ENCODE measurements at regions not wholly inside any gene's neighbourhood (a gene's known extent, or its start where the extent isn't known, plus 50 kb on each side); places are given as distances from the start of the nearest gene placed in this dataset.
"Not testable (repeated sequence)": the region's sequence is repeated elsewhere in the genome, so short reads cannot be mapped to it uniquely, and the experiment has no call there.

DNA sequence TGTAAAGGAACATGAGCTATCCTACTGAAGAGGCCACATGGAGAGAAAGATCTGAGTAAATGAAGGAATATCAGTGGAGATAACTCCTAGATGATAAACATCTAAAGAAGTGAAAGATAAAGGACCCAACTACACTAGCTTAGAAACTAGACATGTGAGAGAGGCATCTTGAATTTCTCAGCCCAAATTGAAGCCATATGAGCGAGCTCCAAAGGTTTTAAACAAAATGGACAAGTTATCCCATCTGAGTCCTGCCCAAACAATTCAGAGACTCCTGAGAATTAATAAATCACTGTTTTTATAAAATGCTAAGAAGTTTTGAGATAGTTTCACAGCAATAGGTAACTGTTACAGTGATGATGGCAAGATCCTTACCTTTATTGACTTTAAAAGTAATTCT lies 438.9 kb downstream of the NAV3 start:
- DNase-seq = no peak

DNA sequence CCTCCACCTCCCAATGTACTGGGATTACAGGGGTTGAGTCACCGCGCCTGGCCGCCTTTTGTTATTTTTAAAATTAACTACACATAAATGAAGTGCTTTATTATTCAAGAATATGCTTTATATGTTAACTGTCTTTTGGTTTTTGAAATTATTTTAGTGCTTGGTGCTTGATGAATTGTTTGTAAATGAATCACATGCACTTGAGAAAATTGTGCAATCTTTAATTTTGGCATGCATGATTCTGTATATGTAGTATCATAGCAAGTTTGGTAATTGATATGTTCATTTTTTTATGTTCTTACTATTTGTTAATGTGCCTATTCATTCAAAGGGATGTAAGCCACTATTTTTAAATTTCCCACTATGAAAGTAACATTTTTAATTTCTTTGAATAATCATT lies 440.9 kb downstream of the NAV3 start:
- DNase-seq = no peak

- no peak for DNase-seq
These were observed 445.2 kb downstream of the NAV3 start for GRCh38 chr12:78275886-78276285.

GRCh38 chr12:78278706-78279190 lies 448.1 kb downstream of the NAV3 start:
- no peak for DNase-seq

DNA sequence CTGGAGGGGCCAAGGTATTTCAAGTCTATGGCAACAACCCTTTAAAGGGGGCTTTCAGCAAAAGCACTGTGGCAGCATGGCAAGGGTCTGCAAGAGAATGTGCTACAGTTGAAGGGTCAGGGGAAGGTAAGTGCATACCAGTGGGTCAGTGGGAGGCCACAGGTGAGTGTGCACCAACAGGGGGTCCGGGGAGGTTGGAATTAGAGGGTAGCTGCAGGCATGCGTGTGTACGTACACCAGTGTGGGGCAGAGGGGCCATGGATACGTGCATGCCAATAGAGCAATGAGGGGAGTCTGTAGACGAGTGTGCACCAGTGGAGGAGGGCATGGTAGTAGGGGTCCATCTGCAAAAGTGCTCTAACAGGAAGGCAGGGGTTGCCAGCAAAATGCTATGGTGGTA lies 448.9 kb downstream of the NAV3 start:
- no peak for DNase-seq

GRCh38 chr12:78281102-78281501 lies 450.4 kb downstream of the NAV3 start:
- not testable (repeated sequence) for DNase-seq

- DNase-seq = no peak
These were observed 453.7 kb downstream of the NAV3 start for GRCh38 chr12:78284417-78284816.

- DNase-seq = no peak
These were observed 460.1 kb downstream of the NAV3 start for GRCh38 chr12:78290606-78291345.

- no peak for DNase-seq
These were observed 462.5 kb downstream of the NAV3 start for GRCh38 chr12:78293059-78293686.

GRCh38 chr12:78301282-78301681 lies 470.6 kb downstream of the NAV3 start:
- not testable (repeated sequence) for DNase-seq

DNA sequence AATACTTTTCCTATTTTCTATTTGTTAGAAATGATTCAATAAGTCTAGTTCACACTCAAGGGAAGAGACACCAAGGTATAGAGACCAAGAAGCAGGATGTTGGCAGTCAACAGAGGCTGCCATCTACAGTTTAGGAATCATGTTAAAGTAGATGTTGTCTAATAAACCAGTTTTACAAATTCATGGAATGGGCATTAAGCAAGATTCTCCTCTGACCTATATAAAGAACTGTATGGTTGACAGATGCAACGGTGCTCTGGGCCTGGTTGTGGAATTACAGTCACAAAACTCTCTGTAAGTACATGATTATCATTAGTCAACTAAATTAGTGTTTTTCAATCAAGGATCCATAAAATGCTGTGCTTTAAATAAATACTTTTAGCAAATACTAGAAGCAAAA lies 475.1 kb downstream of the NAV3 start:
- no peak for DNase-seq

- DNase-seq = no peak
These were observed 475.5 kb downstream of the NAV3 start for GRCh38 chr12:78306236-78306635.

DNA sequence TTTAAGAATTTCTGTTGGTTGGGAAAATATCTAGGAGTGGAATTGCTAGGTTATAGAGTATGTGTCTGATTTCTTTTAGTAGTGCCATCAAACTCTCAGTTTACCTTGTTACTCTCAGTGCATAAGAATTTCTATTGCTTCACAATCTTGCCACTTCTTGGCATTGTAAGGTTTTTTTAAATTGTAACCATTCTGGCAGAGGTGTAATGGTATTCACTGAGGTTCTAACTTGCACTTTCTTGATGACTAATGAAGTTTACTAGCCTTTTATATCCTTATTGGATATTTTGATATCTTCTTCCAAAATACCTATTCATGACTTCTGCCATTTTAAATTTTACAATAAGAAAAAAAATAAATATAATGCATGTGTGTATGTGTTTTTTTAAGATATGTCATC lies 478.0 kb downstream of the NAV3 start:
- DNase-seq = no peak

GRCh38 chr12:78315028-78315427 lies 484.3 kb downstream of the NAV3 start:
- DNase-seq = peak; percentile 66

GRCh38 chr12:78316136-78316535 lies 485.4 kb downstream of the NAV3 start:
- DNase-seq = no peak

DNA sequence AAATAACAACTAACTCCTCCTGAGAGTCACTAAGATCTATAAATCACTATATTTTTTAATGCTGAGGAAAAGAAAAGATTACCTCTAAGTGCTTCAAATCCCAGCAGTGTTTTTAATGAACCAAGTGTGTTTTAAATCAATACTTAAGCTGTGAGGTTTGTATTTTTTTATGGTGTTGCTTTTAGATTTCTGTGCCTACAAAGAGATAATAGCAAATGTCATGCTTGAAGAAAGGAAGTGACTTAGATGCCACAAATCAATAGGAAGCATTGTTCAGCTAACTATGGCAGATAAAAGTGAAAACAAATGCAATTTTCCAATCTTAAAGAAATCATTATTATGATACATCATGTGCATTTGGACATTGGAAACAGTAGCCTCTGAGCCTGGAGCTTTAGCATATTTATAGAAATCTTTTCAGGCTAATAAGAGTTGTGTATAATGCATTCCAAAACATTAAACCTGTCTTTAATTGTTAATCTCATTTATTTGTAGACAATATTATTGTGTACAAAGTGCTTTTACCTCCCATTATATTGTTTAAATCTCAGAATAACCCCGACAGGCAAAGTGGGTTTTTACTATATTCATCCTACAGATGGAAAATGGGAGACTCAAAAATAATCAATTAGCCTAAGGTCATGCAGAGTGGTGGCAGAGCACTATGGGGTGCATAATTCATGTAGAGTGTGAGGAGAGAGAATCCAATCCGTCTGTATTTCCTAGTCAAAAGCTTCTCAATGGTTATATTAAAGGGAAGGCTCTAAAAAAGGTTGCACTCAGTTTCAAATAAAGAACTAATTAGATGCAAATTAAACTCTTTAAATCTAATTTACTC lies 486.2 kb downstream of the NAV3 start:
- DNase-seq = no peak

GRCh38 chr12:78321696-78322095 lies 491.0 kb downstream of the NAV3 start:
- DNase-seq = no peak

- DNase-seq = no peak
These were observed 492.5 kb downstream of the NAV3 start for GRCh38 chr12:78323226-78323625.

GRCh38 chr12:78324234-78324633 lies 493.5 kb downstream of the NAV3 start:
- DNase-seq = peak; percentile 71

DNA sequence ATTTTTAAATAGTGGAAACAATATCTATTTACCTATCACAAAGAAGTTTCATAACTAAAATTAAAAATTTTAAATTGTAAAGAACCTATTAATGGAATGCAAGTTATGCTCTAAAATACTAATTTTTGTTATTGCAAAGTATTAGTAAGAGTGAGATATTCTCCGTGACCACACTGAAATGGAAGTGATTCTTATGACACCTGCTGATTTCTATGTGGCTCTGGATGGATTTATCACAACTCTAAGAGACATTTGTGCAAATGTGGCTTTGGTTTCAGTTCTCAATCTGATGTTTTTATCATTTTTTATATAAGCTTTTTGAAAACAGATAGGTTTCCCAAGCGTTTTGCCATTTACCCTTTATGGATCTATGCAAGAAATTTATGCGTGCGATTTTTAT lies 497.8 kb downstream of the NAV3 start:
- DNase-seq = no peak

DNA sequence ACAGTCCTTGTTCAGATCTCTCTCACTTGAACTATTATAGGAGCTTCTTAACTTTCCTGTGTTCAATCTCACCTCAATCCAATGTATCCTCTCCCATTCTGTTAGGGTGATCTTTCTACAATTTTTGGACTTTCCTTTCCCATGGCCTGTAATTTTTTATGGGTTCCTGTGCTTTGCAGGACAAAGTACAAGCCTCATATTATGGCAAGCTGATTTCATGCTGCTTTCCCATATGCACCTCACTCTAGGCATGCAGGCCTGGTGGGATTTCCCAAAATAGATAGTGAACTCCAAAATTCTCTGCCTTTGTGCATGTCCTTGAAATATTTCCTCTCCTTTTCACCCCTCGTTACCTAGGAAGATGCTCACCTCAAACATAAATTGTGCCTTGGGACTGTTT lies 499.4 kb downstream of the NAV3 start:
- DNase-seq = no peak

DNA sequence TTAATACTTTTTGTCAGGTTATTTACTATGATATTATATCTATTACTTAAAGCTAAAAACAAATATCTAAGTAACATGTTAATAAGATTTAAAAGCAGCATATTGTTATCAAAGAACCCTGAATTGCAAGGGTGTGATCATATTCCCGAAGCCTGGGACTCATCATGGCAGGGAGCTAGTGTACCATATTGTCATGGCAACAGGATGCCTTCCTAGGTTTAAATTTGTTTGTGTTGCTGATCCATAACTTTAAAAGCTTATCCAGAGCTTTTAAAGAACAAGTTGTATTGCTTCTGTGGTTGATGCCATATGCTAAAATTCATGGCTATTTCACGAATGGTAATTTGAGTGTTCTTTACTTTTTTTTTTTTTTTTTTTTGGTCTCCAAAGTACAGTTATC lies 500.5 kb downstream of the NAV3 start:
- peak; percentile 64 for DNase-seq

DNA sequence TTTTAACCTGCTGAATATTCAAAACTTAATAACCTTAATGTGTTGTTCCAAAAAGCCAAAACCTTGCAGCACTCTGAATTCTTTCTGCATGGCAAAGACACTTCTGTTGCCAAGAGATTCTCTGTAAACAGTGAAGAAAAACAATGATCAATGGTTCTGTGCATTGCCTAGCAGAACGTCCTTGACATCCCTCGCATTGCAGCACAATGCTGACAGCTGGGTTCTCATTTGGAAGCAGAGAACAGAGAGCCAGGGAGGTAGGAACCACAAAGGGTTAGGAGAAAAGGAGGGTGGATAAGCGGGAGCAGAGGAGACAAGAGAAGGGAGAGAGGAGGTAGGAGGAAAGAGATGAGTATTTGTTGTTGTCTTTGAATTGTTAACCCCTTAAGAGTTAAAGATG lies 501.1 kb downstream of the NAV3 start:
- peak; percentile 86 for DNase-seq
